ENCODE measurements at regions not wholly inside any gene's neighbourhood (a gene's known extent, or its start where the extent isn't known, plus 50 kb on each side); places are given as distances from the start of the nearest gene placed in this dataset.

GRCh38 chr18:53754154-53754553, 470.3 kb downstream of the MBD2 start:
- intact Hi-C loops (cut with DNase I): no loop called here
- no peaks in the 10 kb centered on the region for H3K36me3 ChIP-seq
- no peaks in the 10 kb centered on the region for H3K27me3 ChIP-seq
- TF ChIP-seq CTCF (IDR thresholded peaks at IDR 0.05): no peak
- no peak overlapping the region for H3K27ac ChIP-seq
- no peaks in the 10 kb centered on the region for H3K9me3 ChIP-seq
- DNase-seq (ENCODE audit: low spot score in 2 of 2): no peak
- no peaks in the 10 kb centered on the region for H3K4me1 ChIP-seq
- no peak overlapping the region for H3K4me3 ChIP-seq

- Histone ChIP-seq H3K4me1 (no peaks in the 10 kb centered on the region), H3K27ac (no peak overlapping the region), H3K9me3 (no peaks in the 10 kb centered on the region), H3K36me3 (no peaks in the 10 kb centered on the region), H3K4me3 (no peak overlapping the region), H3K27me3 (no peaks in the 10 kb centered on the region)
- no peak for DNase-seq (ENCODE audit: low spot score in 2 of 2)
- TF ChIP-seq CTCF (IDR thresholded peaks at IDR 0.05): no peak
- intact Hi-C loops (cut with DNase I): no loop called here
Measured at GRCh38 chr18:53753601-53754000, 470.9 kb downstream of the MBD2 start.

DNA sequence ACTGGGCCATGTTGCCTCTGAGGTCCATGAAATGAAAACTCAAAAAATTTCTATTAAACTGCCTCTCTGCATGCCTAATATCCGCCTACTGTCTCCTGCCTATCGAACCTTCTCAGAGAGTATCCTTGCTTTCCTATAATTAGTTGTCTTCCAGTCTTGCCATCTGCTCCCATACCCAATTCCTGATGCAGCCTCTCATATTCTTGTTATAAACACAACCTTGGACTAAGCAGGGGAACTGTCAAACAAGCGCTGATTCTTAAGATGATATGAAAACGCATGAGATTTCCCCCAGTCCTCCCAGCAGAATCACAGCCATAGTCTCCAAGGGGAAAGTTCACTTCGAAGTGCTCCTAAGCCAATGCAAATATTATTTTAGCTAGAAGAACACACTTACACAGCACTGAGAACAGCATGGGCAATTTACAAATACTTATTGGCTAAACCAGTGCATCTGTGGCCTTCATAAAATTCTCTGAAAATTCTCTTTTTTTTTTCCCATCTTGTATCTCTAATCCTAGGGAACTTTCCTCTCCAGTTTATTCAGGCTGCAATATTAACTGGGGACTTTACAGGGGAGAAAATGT, 471.6 kb downstream of the MBD2 start:
- no peaks in the 10 kb centered on the region for H3K36me3 ChIP-seq
- H3K9me3 ChIP-seq: no peaks in the 10 kb centered on the region
- no peaks in the 10 kb centered on the region for H3K4me1 ChIP-seq
- H3K27ac ChIP-seq: no peak overlapping the region
- no peak for DNase-seq (ENCODE audit: low spot score in 2 of 2)
- no peak for TF ChIP-seq CTCF (IDR thresholded peaks at IDR 0.05)
- intact Hi-C loops (cut with DNase I): no loop called here
- no peaks in the 10 kb centered on the region for H3K27me3 ChIP-seq
- H3K4me3 ChIP-seq: no peak overlapping the region

- Histone ChIP-seq H3K9me3 (no peaks in the 10 kb centered on the region), H3K4me1 (no peaks in the 10 kb centered on the region), H3K27ac (no peak overlapping the region), H3K36me3 (no peaks in the 10 kb centered on the region), H3K4me3 (no peak overlapping the region), H3K27me3 (no peaks in the 10 kb centered on the region)
- no peak for TF ChIP-seq CTCF (IDR thresholded peaks at IDR 0.05)
- DNase-seq (ENCODE audit: low spot score in 2 of 2): no peak
- intact Hi-C loops (cut with DNase I): no loop called here
Measured at GRCh38 chr18:53749766-53750165, 474.7 kb downstream of the MBD2 start.

- intact Hi-C loops (cut with DNase I): no loop called here
- no peak overlapping the region for H3K27ac ChIP-seq
- no peaks in the 10 kb centered on the region for H3K4me1 ChIP-seq
- H3K27me3 ChIP-seq: no peaks in the 10 kb centered on the region
- TF ChIP-seq CTCF (IDR thresholded peaks at IDR 0.05): no peak
- H3K9me3 ChIP-seq: no peaks in the 10 kb centered on the region
- DNase-seq (ENCODE audit: low spot score in 2 of 2): no peak
- H3K4me3 ChIP-seq: no peak overlapping the region
- no peaks in the 10 kb centered on the region for H3K36me3 ChIP-seq
Measured at GRCh38 chr18:53747663-53748160, 476.8 kb downstream of the MBD2 start.

GRCh38 chr18:53747210-53747609, 477.3 kb downstream of the MBD2 start:
- no peaks in the 10 kb centered on the region for H3K9me3 ChIP-seq
- no peak for TF ChIP-seq CTCF (IDR thresholded peaks at IDR 0.05)
- no peak overlapping the region for H3K27ac ChIP-seq
- H3K27me3 ChIP-seq: no peaks in the 10 kb centered on the region
- no peak overlapping the region for H3K4me3 ChIP-seq
- no peaks in the 10 kb centered on the region for H3K36me3 ChIP-seq
- H3K4me1 ChIP-seq: no peaks in the 10 kb centered on the region
- intact Hi-C loops (cut with DNase I): no loop called here
- DNase-seq (ENCODE audit: low spot score in 2 of 2): no peak
